Activated T-cell treated with anti-CD3 and anti-CD28 coated beads, Interleukin-2, amount 50 U/mL, for 48 hours (primary cell): ENCODE measurements at regions not wholly inside any gene's neighbourhood (a gene's known extent, or its start where the extent isn't known, plus 50 kb on each side); places are given as distances from the start of the nearest gene placed in this dataset.

Experiments
- DNase-seq, 2 experiments: peaks; one replicate each; pipeline ENCODE4 v3.0.0-alpha.2; 2020

GRCh38 chr6:164206807-164207423 lies 792.4 kb downstream of the QKI start:
- DNase-seq, result no peak

DNA sequence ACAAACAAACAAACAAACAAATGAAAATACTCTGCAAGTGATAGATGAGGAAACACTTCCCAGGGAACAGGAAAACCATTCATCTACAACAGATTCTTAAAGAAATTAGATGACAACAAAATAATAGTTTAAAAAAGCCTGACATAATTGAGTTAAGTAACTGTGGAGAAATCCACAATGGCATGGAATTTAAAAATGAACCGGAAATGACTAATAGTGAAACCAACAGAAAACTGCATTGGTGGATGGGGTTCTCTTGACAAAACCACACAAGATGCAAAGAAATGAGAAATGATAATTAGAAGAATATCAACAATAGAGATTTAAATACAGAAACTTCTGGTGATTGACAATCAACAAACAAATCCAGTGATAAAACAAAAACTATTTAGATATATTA lies 785.6 kb downstream of the QKI start:
- DNase-seq, result no peak

DNA sequence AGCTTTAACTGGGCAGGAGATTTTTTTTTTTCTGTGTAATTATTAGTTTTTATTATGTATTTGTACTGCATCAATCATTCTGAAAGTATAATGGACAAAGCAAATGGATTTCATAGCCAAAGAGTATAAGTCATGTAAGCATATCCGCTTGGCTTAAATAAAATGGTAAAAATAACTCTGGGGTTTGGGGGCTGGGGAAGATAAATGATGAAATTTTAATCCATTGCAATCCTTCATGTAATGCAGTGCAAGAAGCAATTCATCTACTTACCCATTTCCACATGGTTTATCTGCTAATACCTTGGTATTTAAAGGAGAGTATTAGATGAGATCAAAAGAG lies 781.4 kb downstream of the QKI start:
- no peak for DNase-seq

DNA sequence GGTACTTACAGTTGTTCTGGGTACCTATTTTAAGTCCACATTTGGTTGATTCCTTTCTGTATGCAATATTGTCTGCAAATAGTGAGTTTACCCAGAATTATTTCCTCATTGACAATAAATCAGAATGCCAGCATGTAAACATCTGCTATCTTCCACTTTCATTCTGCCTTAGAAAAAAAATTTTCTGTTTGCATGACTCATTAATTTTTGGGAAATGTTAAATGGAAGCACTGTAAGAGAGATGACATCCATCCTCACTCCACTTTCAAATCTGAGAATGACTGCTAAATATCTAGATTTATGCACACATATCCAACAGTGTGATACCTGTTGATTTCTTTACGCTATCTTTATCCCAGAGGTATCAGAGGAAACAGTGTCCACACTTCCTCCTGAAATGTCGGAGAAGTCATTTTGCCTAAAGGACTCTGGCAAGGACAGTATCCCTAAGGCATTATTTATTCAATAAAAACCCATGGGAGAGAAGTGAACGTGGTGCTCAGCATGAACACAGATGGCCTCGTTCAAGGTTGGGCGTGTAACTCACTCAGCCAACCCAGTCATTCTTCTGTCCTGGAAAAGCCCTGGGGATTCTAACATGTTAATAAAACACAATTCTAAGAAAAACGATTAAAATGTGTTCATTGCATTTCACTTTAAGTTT lies 780.9 kb downstream of the QKI start:
- no peak for DNase-seq

- DNase-seq, result no peak
Observed at GRCh38 chr6:164188861-164189260, 774.3 kb downstream of the QKI start.

- DNase-seq, result no peak
Observed at GRCh38 chr6:164185471-164185871, 771.0 kb downstream of the QKI start.

- DNase-seq, result no peak
Observed at GRCh38 chr6:164184410-164184809, 769.9 kb downstream of the QKI start.

DNA sequence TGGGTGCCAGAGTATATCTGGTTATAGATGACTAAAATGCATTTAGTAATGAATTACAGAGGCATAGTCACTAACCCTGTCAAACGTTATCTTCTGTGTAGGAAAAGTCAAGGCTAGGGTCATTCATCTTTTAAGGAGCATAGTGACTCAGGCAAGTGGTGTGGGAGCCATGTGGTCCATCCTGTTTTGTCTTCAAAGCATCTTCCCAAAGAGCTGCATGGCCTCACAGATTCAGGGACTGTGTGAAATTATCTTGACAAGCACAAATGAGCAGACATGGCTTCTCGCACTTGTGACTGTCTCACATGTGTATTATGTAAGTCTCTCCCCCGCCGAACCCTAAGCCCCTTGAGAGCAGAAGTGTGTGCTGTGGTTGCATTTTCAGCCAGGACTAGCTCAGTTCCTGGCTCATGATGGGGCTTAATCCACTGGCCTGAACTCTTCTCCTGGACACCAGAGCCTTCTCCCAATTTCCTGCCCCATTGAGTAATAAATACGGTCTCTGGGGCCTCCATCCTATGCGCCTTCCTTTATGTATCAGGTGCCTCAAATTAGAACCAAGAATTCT lies 769.1 kb downstream of the QKI start:
- DNase-seq, result no peak

DNA sequence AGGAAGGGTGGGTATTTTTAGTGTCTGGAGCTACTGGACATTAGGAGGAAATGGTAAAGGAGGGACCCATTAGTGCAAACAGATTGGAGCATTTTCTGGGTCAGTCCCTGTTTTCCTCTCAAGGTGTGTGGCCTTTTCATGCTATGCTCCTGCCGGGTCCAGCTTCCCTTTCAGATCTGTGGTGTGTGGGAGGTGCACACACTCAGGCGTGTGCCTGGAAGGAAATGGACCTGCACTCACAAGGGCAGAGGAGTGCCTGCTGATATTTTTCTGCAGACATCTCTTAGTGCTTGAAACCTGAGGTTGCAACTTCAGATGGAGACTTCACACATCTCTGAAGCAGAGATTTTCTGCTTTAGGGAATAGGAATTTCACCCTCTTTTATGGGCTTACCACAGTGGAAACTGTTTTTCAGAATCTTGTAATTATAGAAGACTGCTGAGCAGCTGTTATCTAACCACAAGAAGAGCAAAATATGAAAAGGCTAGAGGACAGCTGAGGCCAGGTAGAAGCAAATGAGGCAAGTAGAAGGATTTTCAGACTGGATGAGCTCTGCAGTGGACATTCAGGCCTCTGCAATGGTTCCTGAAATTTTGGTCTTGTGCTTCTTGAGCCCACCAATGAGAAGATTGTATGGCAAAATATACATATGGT lies 764.3 kb downstream of the QKI start:
- DNase-seq, result no peak

DNA sequence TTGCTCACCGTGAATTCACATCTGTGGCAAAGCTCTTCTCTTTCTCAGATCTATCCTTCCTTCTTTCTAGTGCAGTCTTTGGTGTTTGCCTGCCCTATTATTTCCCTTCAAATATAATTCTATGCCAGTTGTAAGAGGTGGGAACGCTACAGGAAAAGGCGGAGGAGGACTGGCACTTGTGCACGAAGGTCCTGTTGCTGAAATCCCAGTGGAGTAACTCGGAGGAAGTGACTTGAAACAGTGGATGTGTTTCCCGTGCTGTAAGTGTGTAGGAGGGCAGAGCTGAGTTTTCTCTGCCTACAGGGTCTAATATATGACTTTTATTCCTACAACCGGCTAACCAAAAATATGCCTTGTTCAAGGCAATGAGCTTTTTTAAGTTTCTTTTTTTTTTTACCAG lies 754.8 kb downstream of the QKI start:
- no peak for DNase-seq

DNA sequence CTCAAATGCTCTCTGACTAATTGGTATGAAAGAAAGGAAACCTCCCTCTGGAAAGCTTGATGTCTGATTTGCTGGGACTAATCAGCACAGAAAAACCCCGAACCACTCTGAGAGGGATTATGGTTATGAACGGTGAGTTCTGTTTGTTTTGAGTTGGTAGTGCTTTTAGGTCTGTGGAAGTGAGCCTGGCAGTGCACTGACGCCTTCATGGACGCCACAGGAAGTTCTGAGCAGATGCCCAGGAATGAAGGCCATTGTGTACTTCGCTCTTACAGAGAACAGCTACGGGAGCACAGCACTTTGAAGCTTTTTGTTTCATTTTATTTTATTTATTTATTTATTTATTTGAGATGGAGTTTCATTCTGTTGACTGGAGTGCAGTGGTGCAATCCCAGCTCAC lies 754.1 kb downstream of the QKI start:
- no peak for DNase-seq

- DNase-seq, result no peak
Observed at GRCh38 chr6:164167873-164168405, 753.4 kb downstream of the QKI start.

DNA sequence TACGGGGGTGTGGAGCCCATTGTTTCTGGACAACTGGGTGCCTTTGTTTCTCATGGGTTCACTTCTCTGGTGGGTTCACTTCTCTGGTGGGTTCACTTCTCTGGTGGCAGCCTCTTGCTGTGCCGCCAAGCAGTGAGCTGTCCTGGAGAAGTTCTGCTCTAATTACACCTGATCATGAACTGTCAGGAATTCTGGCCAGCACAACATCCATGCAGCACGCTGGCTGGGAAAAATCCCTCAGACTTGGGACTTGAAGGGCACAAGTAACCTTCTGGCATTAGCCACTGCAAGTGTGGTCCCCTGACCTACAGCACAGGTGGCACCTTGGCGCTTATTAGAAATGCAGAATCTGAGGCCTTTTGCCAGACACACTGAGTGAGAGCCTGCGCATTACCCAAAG lies 752.5 kb downstream of the QKI start:
- no peak for DNase-seq

DNA sequence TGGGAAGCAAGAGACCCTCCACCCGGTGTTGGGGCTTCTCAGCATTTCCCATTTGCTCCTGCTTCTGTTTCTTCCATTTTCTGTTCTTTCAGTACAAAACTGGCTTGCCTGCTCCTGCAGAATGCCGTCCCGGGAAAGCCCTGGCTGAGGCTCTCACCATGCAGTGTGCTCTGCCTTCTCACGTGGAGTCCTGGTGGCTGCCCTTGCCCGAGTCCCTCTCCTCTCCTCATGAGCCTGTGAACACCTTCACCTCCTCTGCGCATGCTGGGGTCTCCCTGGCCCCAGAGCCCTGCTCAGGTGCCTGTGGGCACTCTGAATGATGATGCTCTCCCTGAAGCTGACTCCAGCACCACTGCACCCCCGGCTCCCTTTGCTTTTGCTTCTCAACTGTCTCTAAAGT lies 752.0 kb downstream of the QKI start:
- DNase-seq, result no peak

DNA sequence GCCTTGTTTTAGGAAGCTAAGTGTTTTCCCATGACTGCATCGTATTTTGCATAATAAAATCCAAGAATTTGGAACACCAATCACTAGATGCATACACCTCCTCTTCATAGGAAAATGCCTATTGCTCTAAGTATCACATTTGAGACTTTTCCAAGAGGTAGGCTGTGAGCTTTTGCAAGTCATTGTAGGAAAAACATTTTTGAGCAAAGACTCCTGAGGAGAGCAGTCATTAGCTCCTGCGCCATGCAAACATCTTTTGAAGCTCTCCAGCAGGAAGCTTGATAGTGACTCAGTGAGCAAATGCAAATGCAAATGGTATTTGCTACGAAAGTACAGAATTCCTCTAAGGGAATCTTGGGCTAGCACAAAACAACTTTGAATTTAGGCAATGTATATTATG lies 750.4 kb downstream of the QKI start:
- no peak for DNase-seq

DNA sequence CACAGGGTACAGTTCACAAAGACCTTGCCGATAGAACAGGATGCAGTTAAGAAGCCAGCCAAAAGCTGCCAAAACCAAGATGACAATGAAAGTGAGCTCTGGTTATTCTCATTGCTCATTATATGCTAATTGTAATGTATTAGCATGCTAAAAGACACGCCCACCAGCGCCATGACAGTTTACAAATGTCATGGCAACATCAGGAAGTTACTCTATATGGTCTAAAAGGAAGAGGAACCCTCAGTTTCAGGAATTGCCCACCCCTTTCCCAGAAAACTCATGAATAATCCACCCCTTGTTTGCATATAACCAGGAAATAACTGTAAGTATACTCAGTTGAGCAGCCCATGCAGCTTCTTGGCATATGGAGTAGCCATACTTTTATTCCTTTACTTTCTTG lies 748.7 kb downstream of the QKI start:
- DNase-seq, result no peak

DNA sequence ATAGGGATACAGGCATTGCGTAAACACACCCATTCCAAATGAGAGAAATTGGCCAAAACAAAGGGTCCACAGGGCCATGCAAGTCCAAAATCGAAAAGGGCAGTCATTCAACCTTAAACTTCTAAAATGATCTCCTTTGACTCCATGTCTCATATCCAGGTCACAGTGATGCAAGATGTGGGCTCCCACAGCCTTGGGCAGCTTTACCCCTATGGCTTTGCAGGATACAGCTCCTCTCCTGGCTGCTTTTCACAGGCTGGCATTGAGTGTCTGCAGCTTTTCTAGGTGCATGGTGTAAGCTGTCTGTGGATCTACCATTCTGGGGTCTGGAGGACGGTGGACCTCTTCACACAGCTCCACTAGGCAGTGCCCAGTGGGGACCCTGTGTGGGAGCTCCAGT lies 744.5 kb downstream of the QKI start:
- no peak for DNase-seq

DNA sequence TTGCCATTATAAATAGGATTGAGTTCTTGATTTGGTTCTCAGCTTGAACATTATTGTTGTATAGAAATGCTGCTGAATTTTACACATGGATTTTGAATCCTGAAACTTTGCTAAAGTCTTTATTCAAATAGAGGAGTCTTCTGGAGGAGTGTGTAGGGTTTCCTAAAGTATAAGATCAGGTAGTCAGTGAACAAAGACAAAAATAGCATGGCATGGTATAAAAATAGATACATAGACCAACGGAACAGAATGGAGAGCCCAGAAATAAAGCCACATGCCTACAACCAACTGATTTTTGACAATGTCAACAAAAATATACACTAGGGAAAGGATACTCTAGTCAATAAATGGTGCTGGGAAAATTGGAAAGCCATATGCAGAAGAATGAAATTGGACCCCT lies 740.1 kb downstream of the QKI start:
- no peak for DNase-seq

GRCh38 chr6:164152611-164153010 lies 738.1 kb downstream of the QKI start:
- no peak for DNase-seq

- no peak for DNase-seq
Observed at GRCh38 chr6:164151161-164152120, 736.9 kb downstream of the QKI start.

DNA sequence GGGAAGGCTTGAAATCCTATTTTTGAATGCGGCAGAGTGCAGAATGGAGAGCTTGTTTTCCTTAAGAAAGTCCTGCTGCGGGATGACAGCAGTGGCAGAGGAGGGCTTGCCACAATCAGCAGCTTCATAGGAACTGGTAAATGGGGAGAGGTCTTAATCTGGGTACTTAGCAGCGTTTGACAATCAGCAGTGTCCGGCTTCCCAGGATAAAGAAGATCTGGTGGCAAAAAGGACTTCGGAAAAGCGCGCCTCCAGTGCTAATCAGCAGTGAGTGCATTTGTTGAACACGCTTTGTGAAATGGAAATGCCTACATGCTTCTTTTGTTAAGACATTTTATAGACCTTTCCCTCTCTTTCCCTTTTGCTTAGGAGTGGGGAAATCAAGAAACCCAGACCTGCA lies 735.7 kb downstream of the QKI start:
- no peak for DNase-seq

DNA sequence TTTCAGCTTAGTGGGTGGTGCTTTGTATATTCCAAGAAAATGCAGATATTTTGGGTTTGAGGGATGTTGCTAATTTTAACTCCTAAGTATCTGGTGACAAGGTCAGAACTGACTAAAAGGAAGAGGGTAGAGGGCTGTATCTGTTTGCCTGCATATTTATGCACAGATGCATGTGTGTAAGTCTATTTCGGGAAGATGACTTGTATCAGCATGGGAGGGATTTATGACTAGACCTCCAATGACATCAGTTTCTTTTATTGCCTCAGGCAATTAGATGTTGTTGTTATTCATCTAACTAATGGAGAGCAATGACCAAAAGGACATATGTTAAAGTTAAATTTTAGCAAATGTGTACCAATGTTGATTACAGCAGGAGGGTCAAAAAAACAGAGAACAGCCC lies 734.3 kb downstream of the QKI start:
- DNase-seq, result no peak

DNA sequence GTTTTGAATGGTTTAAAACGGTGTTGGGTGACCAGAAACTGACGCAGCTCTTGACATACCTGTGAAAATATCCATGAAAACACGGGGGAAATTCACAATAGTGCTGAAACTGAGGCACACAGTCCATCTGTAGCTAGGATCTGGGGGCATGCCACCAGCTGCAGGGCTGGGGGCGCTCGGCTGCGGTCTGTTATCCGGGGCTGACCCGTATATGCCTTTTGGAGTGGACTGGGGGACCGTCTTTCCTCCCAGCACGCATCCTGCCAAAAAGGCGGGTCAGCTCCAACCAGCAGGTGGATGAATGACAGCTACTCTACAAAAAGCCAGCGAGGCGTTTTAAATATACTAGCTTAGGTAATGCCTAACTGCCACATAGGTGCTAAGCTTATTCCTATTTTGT lies 729.8 kb downstream of the QKI start:
- DNase-seq, result no peak
